GM12891 (cell line): ENCODE measurements at regions not wholly inside any gene's neighbourhood (a gene's known extent, or its start where the extent isn't known, plus 50 kb on each side); places are given as distances from the start of the nearest gene placed in this dataset.

ENCODE experiments used
- DNase-seq: peaks from one replicate; pipeline ENCODE4 v3.0.0; 2011; ENCODE audit warnings: low spot score; ENCODE audit not compliant: insufficient read length
- FAIRE-seq: peaks from 2 replicates; lab custom pipeline; 2011; peaks lifted over from hg19 to GRCh38; lab: Jason Lieb, UNC
- PAX5 ChIP-seq: IDR thresholded peaks from 2 replicates; pipeline ENCODE4 v1.6.1; 2011; ENCODE audit warnings: low read length, moderate library complexity, mild to moderate bottlenecking; ENCODE audit not compliant: insufficient read depth, severe bottlenecking
- POLR2A ChIP-seq: IDR thresholded peaks from 2 replicates; pipeline ENCODE4 v1.6.1; 2011; ENCODE audit warnings: low read depth, low read length, control low read depth
- POLR2AphosphoS5 ChIP-seq: IDR thresholded peaks from 2 replicates; pipeline ENCODE4 v1.6.1; 2011; ENCODE audit warnings: low read depth, low read length, control low read depth
- POU2F2 ChIP-seq: IDR thresholded peaks from 2 replicates; pipeline ENCODE4 v1.6.1; 2011; ENCODE audit warnings: low read depth, mild to moderate bottlenecking, control low read depth, low read length, moderate library complexity
- SPI1 ChIP-seq: IDR thresholded peaks from 2 replicates; pipeline ENCODE4 v1.6.1; 2011; ENCODE audit warnings: low read depth, low read length, control low read depth
- TAF1 ChIP-seq: IDR thresholded peaks from 2 replicates; pipeline ENCODE4 v1.6.1; 2011; ENCODE audit warnings: low read depth, low read length, control low read depth

DNA sequence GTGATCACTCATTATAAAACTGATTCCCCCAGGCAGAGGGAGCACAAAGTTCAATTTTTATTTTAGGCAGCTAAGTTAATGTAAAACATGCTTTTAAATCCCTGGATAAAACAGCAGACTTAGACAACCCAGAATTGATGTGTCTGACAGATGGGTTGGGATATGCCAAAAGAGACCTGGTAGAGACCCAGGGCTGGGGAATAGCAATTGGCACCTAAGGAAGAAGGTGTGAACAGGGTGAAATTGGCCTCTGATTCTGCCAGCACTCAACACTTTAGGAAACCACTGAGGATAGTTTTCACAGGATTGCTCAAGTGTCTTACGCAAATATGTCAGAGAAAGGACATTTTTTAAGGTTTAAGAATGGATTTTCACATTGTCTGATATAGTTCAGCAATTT, 938.2 kb upstream of the CDH8 start:
- TF ChIP-seq SPI1 (no peak), POLR2AphosphoS5 (no peak), POLR2A (no peak), TAF1 (no peak)
- FAIRE-seq, result no peak

DNA sequence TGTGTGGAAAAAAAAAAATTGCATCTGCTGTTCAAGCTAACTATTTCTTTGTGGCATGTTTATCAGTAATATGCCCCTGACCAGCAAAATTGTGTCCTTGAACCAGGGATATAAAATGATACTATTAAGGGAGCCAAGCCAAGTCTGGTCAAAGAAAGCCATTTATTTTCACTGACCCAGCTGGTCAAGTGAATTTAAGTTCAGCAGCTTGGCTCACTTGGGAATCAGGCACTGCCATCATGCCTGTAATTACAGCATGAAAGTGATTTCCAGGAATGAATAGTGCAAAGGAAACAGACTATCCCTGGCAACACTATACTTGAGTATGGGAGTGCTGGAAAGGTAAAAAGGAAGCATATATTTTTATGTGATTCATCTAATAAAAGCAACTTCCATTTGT, 934.6 kb upstream of the CDH8 start:
- FAIRE-seq (no peak), DNase-seq (no peak)
- TF ChIP-seq POLR2A (no peak), SPI1 (no peak), PAX5 (no peak), POLR2AphosphoS5 (no peak), POU2F2 (no peak), TAF1 (no peak)

More for the DNA sequence above, 938.2 kb upstream of the CDH8 start:
- DNase-seq, result no peak

DNA sequence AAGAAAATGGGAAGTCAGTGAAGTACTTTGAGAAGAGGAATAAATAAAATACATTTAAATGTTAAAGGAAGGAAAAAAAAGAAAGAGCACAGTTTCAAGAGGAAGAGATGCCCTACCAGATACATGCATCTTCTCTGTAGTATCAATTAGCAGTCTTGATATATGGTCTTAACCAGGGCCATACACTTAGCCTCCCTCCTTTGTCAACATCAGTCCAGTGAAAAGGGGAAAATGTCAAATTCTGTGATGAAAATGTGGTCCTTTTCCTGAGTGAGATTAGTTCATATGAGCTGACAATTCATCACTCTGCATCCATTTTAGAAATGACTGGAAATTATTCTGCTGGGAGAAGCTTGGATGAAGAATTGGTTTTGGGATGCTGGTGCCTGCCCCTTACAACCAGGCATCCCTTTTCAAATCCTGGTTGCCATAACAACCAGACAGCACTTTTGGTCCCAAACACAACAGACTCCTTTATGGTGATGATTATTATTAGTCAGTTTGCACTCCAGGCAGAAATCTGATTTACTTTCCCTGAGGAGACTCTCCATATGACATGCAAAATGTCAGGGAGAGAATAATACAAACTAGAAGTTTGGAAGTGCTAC, 933.6 kb upstream of the CDH8 start:
- FAIRE-seq, result no peak
- DNase-seq, result no peak
- TF ChIP-seq SPI1 (no peak), TAF1 (no peak), POU2F2 (no peak), POLR2A (no peak), POLR2AphosphoS5 (no peak), PAX5 (no peak)

DNA sequence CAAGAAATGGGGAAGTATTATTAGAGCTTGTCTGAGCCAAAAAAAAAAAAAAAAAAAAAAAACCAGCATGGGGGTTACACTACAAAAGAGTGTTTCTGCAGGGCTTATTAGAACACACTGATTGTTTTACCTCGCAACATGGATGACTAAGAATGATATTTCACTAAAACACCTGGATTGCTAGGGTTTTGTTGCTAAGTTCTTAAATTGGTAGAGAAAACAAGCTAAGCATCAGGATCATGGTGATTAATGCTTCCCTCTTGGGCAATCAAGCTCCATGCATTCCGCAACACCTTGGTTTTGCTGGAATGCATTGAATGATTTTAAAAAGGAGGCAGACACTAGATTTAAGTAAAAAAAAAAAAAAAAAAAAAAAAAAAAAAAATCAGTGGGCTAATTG, 931.4 kb upstream of the CDH8 start:
- no peak for FAIRE-seq
- DNase-seq, result no peak
- TF ChIP-seq POU2F2, result no peak
- no peak for TF ChIP-seq POLR2A
- TF ChIP-seq PAX5, result no peak
- TF ChIP-seq SPI1, result no peak
- TF ChIP-seq POLR2AphosphoS5, result no peak
- no peak for TF ChIP-seq TAF1

DNA sequence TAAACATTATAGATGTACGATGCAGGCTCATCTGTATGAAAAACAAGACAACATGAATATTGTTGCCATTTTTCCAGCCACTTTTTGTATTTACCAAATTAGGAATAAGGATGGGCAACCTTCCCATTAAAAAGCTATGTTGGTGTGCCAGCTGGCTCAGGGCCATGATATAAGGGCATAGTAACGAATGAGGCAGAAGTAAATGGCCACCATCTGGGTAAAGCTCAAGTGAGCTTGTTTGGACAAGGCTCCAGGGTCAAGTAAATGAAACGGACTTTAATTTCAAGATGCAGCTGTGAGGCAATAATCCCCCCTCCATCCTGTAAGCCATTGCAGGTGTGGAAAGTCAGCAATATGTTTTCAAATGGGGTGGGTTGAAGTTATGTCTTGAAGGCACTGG, 930.9 kb upstream of the CDH8 start:
- TF ChIP-seq POLR2A (no peak), POLR2AphosphoS5 (no peak), PAX5 (no peak), TAF1 (no peak), SPI1 (no peak), POU2F2 (no peak)
- DNase-seq (no peak), FAIRE-seq (no peak)

DNA sequence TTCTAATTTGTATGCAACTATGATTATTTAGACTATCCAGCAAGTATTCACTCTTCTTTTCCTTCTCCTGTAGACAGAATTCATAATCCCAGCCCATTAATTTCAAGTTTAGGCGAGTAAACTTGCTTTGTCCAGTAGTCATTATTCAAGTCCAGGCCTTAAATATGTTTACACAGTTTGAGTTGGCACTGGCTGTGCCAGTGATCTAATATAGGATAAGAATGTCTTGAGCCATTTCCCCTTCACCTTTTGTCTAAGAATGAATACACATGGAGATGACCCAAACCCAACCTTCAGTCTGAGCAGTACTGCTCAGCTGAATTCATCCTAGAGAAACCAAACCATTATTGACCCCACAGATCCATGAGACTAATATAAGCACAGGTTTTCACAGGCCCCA, 930.4 kb upstream of the CDH8 start:
- TF ChIP-seq TAF1 (no peak), POLR2A (no peak)
- DNase-seq (no peak), FAIRE-seq (no peak)

DNA sequence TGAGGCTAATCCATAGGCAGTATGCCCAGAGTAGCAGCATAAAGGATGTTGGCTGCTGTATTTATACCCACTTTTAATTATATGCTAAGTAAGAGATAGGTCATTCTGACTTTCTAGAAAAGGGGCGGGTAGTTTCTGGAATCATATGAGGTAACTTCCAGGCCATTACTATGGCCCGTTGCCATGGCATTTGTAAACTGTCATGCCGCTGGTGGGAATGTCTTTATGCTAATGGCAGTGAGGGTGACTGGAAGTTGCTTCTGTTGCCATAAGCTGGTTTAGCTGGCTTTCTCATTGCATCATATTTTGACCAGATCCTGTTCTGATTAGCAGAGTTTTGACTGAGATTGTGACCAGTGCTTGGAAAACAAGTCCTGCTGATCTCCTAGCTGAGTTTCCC, 929.6 kb upstream of the CDH8 start:
- DNase-seq (no peak), FAIRE-seq (no peak)
- TF ChIP-seq PAX5, result no peak
- TF ChIP-seq POLR2AphosphoS5, result no peak
- no peak for TF ChIP-seq SPI1
- TF ChIP-seq POLR2A, result no peak
- TF ChIP-seq POU2F2, result no peak
- TF ChIP-seq TAF1, result no peak

DNA sequence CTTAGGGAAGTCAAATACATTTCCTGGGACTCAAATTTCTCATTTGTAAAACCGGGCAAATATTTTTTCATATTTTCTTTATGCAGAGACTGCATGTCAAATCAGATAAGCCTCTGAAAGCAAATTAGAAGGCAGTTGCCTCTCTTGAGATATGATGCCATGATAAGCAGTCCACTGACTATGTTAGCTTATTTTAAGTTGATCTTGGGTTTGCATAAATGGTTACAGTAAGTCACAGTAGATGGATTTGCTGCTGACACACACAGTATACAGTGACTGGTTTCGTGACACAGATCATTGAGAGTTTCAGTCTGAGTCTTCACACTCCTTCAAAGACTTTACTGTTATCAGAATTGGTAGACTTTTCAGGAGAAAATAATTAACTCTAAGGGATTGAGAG, 927.6 kb upstream of the CDH8 start:
- TF ChIP-seq TAF1 (no peak), POLR2AphosphoS5 (no peak), SPI1 (no peak), PAX5 (no peak), POU2F2 (no peak), POLR2A (no peak)
- FAIRE-seq (no peak), DNase-seq (no peak)

DNA sequence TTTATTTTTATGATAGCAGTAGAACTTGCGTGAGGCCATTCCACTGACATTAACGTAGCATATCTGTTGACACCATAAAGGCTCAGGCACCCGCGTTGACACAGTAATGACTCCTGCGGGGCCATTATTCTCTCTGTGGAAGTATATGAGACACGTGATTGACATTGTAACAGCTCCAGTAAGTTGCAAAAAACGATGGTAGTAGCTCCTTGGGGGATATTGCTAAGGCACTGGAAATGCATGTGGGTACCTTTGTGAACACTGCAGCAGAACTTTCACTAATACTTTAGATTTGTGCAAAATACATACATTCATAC, 918.8 kb upstream of the CDH8 start:
- DNase-seq (no peak), FAIRE-seq (no peak)
- TF ChIP-seq POLR2AphosphoS5 (no peak), POU2F2 (no peak), TAF1 (no peak), PAX5 (no peak), POLR2A (no peak), SPI1 (no peak)

DNA sequence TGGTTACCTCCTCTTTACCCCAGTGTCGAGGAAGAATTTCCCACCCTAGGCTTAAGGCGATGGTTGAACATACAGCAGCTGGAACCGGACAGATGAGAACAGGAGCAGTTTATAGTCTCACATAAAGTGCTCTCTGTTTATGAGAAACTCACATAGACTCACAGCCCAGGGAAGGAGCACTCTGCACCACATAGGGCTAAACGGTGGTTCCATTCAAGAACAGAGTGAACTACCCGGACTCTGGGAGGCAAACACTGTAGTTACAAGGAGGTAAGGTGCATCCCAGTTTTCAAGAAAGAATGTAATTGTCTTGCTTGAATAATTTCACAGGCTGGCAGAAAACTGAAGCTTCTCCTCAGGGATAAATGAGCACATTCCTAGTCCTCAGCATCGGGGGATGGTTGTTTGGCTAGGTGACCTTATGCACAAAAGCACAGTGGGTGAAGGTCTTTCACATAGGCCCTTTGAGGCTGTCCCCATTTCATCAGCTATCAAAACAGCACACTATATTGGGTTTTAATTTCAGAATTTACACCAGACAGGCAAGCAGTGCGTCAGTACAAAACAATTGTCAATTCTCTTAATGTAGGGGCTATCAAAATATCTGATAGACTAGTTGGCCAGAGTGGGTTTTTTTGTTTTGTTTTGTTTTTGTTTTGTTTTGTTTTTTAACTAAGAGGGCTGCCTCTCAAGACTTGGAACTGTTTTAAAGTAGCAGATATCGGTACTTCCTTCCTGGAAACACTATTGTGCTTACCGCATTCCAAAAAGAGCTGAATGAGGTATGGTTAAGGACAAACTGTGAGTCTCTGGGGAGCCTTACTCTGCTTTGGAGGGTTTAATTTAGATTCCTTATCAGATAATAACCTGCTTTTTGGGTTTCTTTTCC, 918.1 kb upstream of the CDH8 start:
- TF ChIP-seq TAF1, result no peak
- no peak for TF ChIP-seq POLR2A
- no peak for TF ChIP-seq POLR2AphosphoS5
- no peak for TF ChIP-seq POU2F2
- no peak for TF ChIP-seq PAX5
- no peak for TF ChIP-seq SPI1
- FAIRE-seq (no peak), DNase-seq (no peak)
